Smooth muscle cell (in vitro differentiated cells): ENCODE measurements at regions not wholly inside any gene's neighbourhood (a gene's known extent, or its start where the extent isn't known, plus 50 kb on each side); places are given as distances from the start of the nearest gene placed in this dataset.
"Not testable (repeated sequence)": the region's sequence is repeated elsewhere in the genome, so short reads cannot be mapped to it uniquely, and the experiment has no call there.

Source experiments
- DNase-seq: peaks from one replicate; lab custom pipeline; 2025; ENCODE audit not compliant: unreplicated experiment; lab: John Stamatoyannopoulos, UW
- H2AFZ ChIP-seq: fragments of 200-600 bp; sonication (generic); 2 replicates; pipeline ENCODE4 v1.6.0; 2016; ENCODE audit warnings: antibody characterized with exemption, low read depth, mild to moderate bottlenecking
- H3F3A ChIP-seq: fragments of 200-600 bp; sonication (generic); 2 replicates; pipeline ENCODE4 v1.6.0; 2017; ENCODE audit warnings: antibody characterized with exemption, low read depth
- H3K27ac ChIP-seq: fragments of 200-600 bp; sonication (generic); 2 replicates; pipeline ENCODE4 v1.5.1; 2016; ENCODE audit warnings: low read depth, mild to moderate bottlenecking
- H3K27me3 ChIP-seq: fragments of 200-600 bp; sonication (generic); 2 replicates; pipeline ENCODE4 v1.6.1; 2016; ENCODE audit warnings: low read depth, mild to moderate bottlenecking
- H3K36me3 ChIP-seq: fragments of 200-600 bp; sonication (generic); 2 replicates; pipeline ENCODE4 v1.5.1; 2016; ENCODE audit warnings: low read depth
- H3K4me1 ChIP-seq: fragments of 200-600 bp; sonication (generic); 2 replicates; pipeline ENCODE4 v1.5.1; 2016; ENCODE audit warnings: low read depth
- H3K4me2 ChIP-seq: fragments of 200-600 bp; sonication (generic); 2 replicates; pipeline ENCODE4 v1.6.0; 2016; ENCODE audit warnings: mild to moderate bottlenecking
- H3K4me3 ChIP-seq: fragments of 200-600 bp; sonication (generic); 2 replicates; pipeline ENCODE4 v1.5.1; 2016; ENCODE audit warnings: mild to moderate bottlenecking
- H3K79me2 ChIP-seq: fragments of 200-600 bp; sonication (generic); 2 replicates; pipeline ENCODE4 v1.6.0; 2016; ENCODE audit warnings: low read depth, mild to moderate bottlenecking
- H3K9ac ChIP-seq: fragments of 200-600 bp; sonication (generic); 2 replicates; pipeline ENCODE4 v1.6.0; 2016; ENCODE audit warnings: low read depth
- H3K9me3 ChIP-seq: fragments of 200-600 bp; sonication (generic); replicated peaks from 2 replicates; pipeline ENCODE4 v1.5.1; 2016; ENCODE audit warnings: low read depth
- H4K20me1 ChIP-seq: fragments of 200-600 bp; sonication (generic); 2 replicates; pipeline ENCODE4 v1.6.0; 2016; ENCODE audit warnings: low read depth
- CTCF ChIP-seq: fragments of 200-600 bp; sonication (generic); IDR thresholded peaks from 2 replicates; pipeline ENCODE4 v1.5.1; 2017; ENCODE audit warnings: borderline replicate concordance, mild to moderate bottlenecking, antibody characterized with exemption; ENCODE audit not compliant: insufficient read depth, poor library complexity, severe bottlenecking
- WGBS: methylation state at CpG from one replicate; pipeline ENCODE4 v1.1.7; 2016; ENCODE audit warnings: low lambda C conversion rate; 5-methylcytosine and 5-hydroxymethylcytosine counted together

GRCh38 chr3:18703798-18704197 lies 278.7 kb upstream of the SATB1 start:
- Histone ChIP-seq H3K27me3 (no peaks in the 10 kb centered on the region), H2AFZ (no peak overlapping the region), H3F3A (no peaks in the 10 kb centered on the region), H3K9me3 (no peaks in the 10 kb centered on the region), H3K4me2 (no peak overlapping the region), H3K27ac (no peak overlapping the region), H3K36me3 (no peaks in the 10 kb centered on the region), H3K79me2 (no peaks in the 10 kb centered on the region), H3K4me3 (no peak overlapping the region), H3K9ac (no peak overlapping the region), H3K4me1 (no peaks in the 10 kb centered on the region), H4K20me1 (no peaks in the 10 kb centered on the region)
- no peak for DNase-seq
- no peak for TF ChIP-seq CTCF

- H3K4me2 ChIP-seq, H3K4me1 ChIP-seq, H4K20me1 ChIP-seq, H3K4me3 ChIP-seq, H3F3A ChIP-seq, H3K9ac ChIP-seq, H2AFZ ChIP-seq, H3K27me3 ChIP-seq, DNase-seq, H3K27ac ChIP-seq, H3K79me2 ChIP-seq, H3K36me3 ChIP-seq, H3K9me3 ChIP-seq: not testable (repeated sequence)
- 82% methylated on average over 33 of the region's 33 CpGs for WGBS
Measured at GRCh38 chr3:18693588-18694329, 268.6 kb upstream of the SATB1 start.

GRCh38 chr3:18687286-18687685 lies 262.1 kb upstream of the SATB1 start:
- 88% methylated on average over 4 of the region's 4 CpGs for WGBS

GRCh38 chr3:18683900-18684299 lies 258.8 kb upstream of the SATB1 start:
- no peak for TF ChIP-seq CTCF
- Histone ChIP-seq H3K4me3 (no peak overlapping the region), H2AFZ (no peak overlapping the region)

More at GRCh38 chr3:18687286-18687685, 262.1 kb upstream of the SATB1 start:
- Histone ChIP-seq H3K4me3 (no peak overlapping the region), H3K79me2 (no peaks in the 10 kb centered on the region), H3K36me3 (no peaks in the 10 kb centered on the region), H2AFZ (no peak overlapping the region), H4K20me1 (no peaks in the 10 kb centered on the region), H3K27ac (no peak overlapping the region), H3F3A (no peaks in the 10 kb centered on the region), H3K4me2 (no peak overlapping the region), H3K9ac (no peak overlapping the region), H3K4me1 (no peaks in the 10 kb centered on the region), H3K9me3 (no peaks in the 10 kb centered on the region), H3K27me3 (no peaks in the 10 kb centered on the region)
- DNase-seq: no peak
- no peak for TF ChIP-seq CTCF

More at GRCh38 chr3:18683900-18684299, 258.8 kb upstream of the SATB1 start:
- no peaks in the 10 kb centered on the region for H3K36me3 ChIP-seq
- H4K20me1 ChIP-seq: no peaks in the 10 kb centered on the region
- no peak for DNase-seq
- H3K27me3 ChIP-seq: no peaks in the 10 kb centered on the region
- H3F3A ChIP-seq: no peaks in the 10 kb centered on the region
- H3K79me2 ChIP-seq: no peaks in the 10 kb centered on the region
- no peak overlapping the region for H3K4me2 ChIP-seq
- no peak overlapping the region for H3K9ac ChIP-seq
- no peaks in the 10 kb centered on the region for H3K9me3 ChIP-seq
- H3K27ac ChIP-seq: no peak overlapping the region
- no peaks in the 10 kb centered on the region for H3K4me1 ChIP-seq
